Suppressor macrophage (primary cell): ENCODE measurements at regions not wholly inside any gene's neighbourhood (a gene's known extent, or its start where the extent isn't known, plus 50 kb on each side); places are given as distances from the start of the nearest gene placed in this dataset.
"Not testable (repeated sequence)": the region's sequence is repeated elsewhere in the genome, so short reads cannot be mapped to it uniquely, and the experiment has no call there.

Experiments
- DNase-seq, 4 experiments: peaks; one replicate each; pipeline ENCODE4 v3.0.0-alpha.2; 2020 to 2022

DNA sequence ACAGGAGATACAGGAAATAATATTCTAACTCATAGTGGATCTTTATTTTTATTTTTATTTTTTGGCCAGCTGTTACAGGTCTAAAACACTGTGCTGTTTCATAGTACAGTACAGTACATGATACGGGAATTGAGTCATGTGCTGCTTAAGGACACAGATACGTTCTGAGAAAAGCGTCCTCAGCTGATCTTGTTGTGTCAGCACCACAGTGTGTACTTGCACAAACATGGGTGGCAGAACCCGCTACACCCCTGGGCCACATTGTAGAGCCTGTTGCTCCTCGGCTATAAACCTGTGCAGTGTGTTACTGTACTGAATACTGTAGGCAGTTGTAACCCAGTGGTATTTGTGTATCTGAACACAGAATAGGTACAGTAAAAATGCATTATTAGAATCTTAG, 183.4 kb downstream of the OR4M2 start:
- DNase-seq = no peak

DNA sequence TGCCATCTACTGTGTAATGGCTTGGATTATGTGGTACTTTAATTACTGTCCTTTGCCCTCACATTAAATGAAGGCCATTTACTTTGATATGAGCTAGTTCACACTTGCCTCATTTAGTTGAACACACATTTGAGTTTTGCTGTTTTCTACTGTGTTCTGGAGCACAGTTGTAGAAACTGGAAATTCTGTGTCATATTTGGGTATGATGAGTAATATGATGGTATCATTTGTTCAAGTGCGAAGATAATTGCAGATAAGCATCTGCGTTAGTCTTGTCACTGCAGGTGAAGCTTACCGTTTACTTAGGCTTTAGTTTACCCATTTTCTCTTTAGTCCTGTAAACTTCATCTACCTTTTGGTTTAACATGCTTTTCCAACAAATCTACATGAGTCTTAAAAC, 183.9 kb downstream of the OR4M2 start:
- DNase-seq = not testable (repeated sequence)

DNA sequence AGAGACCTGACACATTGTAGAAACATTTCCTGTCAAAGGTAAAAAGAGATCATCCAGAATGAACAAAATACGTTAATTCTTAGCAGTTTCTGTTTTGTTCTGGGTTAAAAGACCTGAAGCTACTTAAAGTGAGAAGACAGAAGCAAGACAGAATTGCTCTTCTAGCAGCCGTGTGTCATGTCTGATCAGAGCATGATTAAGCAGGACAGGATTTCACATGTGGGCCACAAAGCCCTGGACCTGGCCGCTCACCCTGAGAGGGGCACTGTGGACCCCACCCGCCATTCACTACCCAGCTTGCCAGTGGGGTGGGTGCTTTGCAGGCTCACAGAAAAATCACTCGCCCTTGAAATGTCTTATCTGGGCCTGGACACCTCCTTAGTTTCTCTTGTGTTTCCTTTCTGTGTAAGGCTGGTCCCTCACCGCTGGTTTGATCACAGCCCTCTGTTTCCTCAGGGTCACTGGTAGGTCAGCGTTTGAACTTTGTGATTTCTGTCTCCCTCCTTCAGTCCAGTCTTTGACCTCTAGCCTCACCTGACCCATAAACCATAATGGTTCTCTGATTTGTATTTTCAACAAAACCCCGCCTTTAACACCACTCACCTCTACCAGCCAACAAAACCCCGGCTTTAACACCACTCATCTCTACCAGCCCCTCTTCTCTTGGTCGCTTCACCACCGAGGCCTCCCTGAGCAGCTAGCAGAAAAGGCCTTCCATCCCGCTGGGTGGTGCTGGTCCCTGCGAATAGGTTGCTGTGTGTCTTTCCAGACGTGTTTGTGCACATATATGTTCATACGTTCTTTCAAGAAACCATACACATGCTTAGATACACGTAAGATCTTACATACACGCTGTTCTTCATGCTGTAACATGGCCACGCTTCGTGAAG, 185.0 kb downstream of the OR4M2 start:
- DNase-seq = no peak

DNA sequence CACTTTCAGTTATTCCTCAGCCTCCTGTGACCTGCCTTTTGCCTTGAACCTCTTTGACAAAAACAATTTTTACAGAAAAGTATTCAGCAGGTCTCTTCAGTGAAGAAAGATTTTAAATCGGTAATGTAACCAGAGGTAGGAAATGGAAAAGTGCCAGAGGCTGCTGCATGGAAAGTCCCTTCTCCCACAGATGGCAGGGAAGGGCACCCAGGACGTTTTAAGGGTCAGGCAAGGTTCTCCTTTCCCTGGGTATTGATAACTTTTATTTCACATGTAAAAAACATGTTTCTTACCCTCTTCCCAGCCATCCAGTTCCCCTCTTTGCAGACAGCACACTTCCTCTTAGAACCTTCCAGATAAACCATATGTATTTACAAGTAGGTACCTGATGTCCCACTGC, 185.6 kb downstream of the OR4M2 start:
- DNase-seq = peak in 3 of 4 experiments; percentile 16 to 53 (median 16)

DNA sequence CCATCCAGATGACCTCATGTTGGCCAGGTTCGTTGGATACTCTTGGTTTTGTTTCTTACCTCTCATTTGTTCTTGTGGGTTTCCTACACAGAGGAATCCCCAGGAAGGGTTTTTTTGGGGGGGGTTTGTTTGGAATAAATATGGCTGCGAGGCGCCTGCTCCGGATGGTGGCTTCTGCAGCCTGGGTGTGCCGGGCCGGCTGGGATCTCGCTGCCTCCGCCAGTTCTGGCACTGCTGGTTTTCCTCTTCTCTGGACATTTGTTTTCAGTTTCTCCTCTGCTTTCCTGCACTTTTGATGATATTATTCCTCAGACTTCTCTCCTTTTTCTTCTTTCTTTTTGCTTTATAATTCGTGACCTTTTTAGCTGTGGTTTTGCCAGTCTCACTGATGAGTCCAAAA, 187.4 kb downstream of the OR4M2 start:
- no peak for DNase-seq

DNA sequence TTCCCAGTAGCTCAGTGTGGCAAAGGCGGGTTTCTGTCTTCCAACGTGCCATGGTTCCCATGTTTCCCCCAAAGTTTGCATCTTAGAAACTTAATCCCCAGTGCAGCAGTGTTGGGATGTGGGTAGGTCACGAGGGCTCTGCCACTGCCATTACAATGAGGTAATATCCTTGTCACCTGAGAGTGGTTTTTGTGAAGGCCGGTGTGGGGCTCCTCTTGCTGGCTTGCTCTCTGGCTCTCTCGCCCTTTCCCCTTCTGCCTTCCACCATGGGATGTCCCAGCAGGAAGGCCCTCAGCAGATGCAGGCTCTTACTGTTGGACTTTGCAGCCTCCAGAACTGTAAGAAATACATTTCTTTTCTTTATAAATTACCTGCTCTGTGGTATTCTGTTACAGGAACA, 187.9 kb downstream of the OR4M2 start:
- DNase-seq = not testable (repeated sequence)

DNA sequence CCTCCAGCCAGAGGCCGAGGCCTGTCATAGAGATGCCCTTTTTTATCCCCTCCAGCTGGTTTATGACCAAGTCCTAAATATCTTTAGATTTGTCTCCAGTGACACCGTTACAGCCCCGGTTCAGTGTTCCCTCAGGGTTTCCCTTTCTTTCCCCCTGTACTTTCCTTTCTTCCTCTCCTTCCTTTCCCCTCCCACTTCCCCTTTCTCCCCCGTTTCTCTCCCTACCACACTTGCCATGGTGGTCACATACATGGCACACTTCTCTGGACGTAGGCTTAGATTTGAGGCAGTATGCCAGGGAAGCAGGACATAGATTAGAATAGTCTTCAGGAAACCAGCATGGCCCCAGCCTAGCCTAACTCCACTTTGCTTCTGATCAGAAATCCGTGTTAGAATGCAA, 188.3 kb downstream of the OR4M2 start:
- not testable (repeated sequence) for DNase-seq

DNA sequence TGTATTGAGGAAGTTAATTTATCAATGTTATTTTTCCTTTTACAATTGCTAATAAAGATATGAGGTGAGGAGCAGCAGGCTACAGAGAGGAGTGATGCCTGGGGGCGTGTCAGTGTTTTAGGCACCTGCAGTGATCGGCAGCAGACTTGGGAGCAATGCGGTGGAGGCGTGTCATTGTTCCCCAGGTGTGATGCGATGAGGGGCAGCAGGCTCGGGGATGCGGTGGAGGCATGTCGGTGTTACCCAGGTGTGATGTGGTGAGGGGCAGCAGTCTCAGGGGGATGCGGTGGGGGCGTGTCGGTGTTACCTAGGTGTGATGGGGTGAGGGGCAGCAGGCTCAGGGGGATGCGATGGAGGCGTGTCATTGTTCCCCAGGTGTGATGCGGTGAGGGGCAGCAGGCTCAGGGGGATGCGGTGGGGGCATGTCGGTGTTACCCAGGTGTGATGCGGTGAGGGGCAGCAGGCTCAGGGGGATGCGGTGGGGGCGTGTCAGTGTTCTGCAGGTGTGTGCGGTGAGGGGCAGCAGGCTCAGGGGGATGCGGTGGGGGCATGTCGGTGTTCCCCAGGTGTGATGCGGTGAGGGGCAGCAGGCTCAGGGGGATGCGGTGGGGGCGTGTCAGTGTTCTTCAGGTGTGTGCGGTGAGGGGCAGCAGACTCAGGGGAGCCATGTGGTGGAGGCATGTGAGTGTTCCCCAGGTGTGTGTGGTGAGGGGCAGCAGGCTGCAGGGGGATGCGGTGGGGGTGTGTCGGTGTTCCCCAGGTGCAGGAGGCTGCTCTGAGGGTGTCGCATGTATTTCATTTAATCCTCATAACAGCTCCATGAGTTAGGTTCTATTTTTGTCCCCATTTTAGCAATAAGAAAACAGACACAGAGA, 186.2 kb upstream of the GOLGA6L22 start:
- DNase-seq = not testable (repeated sequence)

DNA sequence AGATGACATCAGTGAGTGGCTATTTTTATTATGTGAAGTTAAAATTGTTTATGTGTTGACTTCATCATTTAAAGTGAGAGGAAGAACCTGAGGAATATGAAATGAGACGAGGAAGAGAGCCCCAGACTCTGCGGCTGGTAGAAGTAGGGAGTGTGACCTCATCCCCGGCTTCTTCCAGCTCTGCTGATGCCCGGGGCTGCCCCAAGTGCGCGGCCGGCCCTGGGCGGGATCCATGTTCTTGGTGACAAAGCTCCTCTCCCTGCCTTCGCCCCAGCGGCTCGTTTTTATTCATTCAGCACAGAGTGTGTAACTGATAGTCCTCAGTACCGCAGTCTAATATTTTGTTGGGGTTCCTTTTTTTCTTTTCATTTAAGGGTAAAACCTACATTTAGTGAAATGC, 185.5 kb upstream of the GOLGA6L22 start:
- DNase-seq = not testable (repeated sequence)

DNA sequence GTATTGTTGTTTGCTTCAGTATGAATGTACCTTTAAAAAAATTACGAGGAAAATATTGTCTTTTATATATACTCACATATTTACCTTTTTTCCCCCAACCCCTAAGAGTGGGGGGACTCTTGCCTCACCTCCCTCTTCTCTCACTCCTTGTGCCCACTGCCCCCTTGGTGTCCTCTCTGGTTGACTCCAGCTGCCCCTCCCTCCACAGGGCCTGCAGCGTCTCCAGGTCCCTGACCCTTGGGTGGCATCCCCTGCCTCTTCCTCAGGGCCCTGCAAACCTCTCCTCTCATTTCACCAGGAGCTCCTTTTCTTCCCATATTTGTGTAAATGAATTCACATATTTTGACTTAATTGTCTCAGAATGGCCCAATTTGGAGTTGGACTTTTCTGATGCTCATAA, 184.3 kb upstream of the GOLGA6L22 start:
- not testable (repeated sequence) for DNase-seq

DNA sequence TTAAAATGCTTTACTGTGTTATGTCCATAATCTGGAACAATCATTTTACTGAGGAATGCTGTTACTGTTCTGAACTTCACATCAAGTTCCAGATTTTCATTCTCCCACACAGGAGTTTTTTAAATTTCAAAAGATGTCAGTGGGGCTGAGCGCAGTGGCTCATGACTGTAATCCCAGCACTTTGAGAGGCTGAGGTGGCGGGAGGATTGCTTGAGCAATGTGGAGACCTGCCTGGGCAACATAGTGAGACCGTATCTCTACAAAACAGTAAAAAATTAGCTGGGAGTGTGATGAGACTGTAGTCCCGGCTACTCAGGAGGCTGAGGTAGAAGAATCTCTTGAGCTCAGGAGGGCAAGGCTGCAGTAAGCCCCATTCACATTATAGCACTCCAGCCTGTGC, 177.9 kb upstream of the GOLGA6L22 start:
- not testable (repeated sequence) for DNase-seq

DNA sequence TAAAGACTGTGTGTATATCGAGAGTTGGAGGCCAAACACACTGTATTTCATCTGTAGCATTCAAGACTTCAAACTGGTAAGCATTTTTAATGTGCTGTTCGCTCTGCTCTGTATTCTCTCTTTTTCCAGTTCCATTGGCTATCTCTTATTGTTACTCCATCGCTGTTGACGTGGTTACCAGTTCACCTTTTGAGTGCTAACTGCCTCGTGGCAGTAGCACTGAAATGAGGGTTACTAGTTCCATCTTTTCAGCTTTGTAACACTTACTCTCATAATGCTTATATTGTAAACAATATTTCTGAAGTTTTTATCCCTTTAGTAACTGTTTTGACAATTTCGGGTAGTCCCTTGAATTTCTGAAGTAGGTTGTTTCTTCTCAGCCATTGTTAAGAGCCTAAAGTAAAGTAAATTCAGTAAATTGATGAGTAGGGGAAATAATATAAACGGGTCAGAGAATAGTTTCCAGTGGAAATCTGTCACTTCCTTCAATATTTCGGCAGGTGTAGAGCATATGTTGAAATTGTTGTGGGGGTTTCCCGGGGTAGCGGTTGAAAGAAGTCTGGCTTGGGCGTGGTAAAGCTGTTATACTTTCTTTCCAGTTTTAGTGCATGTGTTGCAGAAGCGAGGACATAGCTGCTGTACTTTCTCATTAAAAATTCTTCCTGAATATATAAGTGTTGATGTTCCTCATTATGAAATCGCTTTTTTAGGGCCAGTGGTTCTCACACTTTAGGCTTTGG, 175.7 kb upstream of the GOLGA6L22 start:
- DNase-seq = peak in 1 of 4 experiments; percentile 8

DNA sequence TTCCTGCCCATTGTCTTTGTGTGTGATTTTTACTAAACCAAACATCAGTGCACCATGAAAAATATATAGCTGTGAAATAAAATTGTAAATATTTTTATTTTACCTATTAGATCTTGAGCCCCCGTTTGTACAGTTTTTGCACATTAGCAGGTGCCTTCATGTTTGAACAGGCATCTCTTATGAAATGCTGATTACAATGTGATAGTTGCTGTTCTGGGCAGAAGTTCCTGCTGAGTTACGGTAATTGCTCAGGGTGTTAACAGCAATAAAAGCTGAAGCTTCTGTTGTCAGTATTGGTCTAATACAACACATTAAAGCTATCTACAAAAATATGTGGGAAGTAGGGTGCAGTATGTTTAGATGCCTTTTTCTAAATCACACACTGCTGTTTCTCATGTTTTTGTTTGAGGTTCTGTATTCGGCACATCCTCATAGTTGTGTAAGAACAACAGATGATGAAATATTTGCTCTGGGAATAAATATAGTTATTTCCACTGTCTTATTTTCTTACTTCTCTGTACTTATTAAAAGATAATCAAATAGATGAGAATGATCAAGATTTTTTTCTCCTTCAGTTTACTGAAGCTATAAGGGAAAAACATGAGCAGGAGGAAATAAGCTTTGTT, 173.8 kb upstream of the GOLGA6L22 start:
- peak in 2 of 4 experiments; percentile 28 to 35 for DNase-seq

DNA sequence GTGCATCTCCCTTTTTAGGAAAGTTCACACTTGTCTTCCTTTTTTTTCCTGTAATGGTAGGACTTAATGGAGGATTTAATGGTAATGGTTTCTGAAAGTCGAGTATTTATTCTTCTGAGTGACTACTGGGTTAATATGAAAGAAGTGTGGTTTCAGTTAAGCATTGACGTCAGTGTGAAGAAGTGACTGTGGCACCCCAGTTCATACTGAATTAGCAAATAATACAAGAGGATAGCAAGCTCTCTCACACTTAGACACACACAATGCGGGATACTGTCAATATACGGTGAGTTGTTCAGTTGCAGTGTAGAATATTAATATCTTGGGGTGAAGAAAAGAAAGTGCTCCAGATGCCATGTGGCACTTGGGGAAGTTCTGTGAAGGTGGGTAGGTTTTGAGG, 167.6 kb upstream of the GOLGA6L22 start:
- DNase-seq = not testable (repeated sequence)

DNA sequence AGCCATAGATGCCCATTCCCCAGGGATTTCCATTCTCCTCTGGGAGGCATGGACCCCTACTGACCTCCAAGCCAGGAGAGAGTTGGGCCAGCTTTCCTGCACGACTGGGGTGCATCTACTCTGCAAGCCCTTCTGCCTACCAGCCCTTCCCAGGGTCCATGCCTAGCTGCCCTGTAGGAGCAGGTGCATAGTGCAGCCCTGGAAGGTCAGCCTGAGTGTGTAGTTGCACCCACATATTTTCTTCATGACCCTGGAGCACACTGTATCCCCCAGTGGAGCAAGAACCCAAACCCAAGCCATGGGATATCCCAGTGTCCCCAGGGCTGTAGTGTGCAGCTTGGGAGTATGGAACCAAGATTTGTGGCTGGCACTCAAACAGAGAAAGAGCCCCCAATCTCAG, 155.6 kb upstream of the GOLGA6L22 start:
- DNase-seq = not testable (repeated sequence)
